Thyroid gland (tissue), 4 donors: ENCODE measurements at regions not wholly inside any gene's neighbourhood (a gene's known extent, or its start where the extent isn't known, plus 50 kb on each side); places are given as distances from the start of the nearest gene placed in this dataset.

Experiments used
- CTCF ChIP-seq, 6 experiments: fragments of 200-600 bp in 3 of 6; fragments of 450-650 bp in 3 of 6; sonication (generic) in 3 of 6; IDR thresholded peaks; one replicate each; pipeline ENCODE4 v1.5.1; 2016 to 2019; ENCODE audit warnings: antibody characterized with exemption in 6 of 6, mild to moderate bottlenecking in 2 of 6, inconsistent platforms in 1 of 6, moderate library complexity in 1 of 6
- POLR2A ChIP-seq, 2 donors: fragments of 450-650 bp; IDR thresholded peaks; one replicate each; pipeline ENCODE4 v1.6.1; 2017; ENCODE audit warnings: antibody characterized with exemption in 2 of 2, mild to moderate bottlenecking in 2 of 2, moderate library complexity in 1 of 2

DNA sequence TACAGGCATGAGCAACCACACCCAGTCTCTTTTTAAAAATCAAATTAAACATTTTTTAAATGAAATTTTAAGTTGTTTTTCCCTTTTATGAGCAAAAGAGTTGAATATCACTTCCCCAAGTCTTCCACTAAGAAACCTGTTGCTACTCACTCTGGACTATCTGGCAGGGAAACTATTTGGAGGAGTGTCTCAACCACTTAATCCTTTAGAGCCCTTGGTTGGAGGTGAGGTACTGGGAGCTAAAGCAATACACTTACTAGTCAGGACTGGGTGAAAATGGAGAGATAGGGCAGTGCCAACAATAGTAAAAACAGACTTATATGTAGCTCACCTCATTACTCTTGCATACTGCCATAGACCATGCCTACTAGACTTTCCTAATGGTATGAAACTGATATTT lies 135.5 kb downstream of the RND3 start:
- no peak for TF ChIP-seq CTCF (IDR thresholded peaks at IDR 0.05)
- TF ChIP-seq POLR2A (IDR thresholded peaks at IDR 0.05) = no peak
